Smooth muscle cell (in vitro differentiated cells): ENCODE measurements at regions not wholly inside any gene's neighbourhood (a gene's known extent, or its start where the extent isn't known, plus 50 kb on each side); places are given as distances from the start of the nearest gene placed in this dataset.
"Not testable (repeated sequence)": the region's sequence is repeated elsewhere in the genome, so short reads cannot be mapped to it uniquely, and the experiment has no call there.

Experiments used
- DNase-seq: peaks from one replicate; lab custom pipeline; 2025; ENCODE audit not compliant: unreplicated experiment; lab: John Stamatoyannopoulos, UW
- H2AFZ ChIP-seq: fragments of 200-600 bp; sonication (generic); 2 replicates; pipeline ENCODE4 v1.6.0; 2016; ENCODE audit warnings: antibody characterized with exemption, low read depth, mild to moderate bottlenecking
- H3F3A ChIP-seq: fragments of 200-600 bp; sonication (generic); 2 replicates; pipeline ENCODE4 v1.6.0; 2017; ENCODE audit warnings: antibody characterized with exemption, low read depth
- H3K27ac ChIP-seq: fragments of 200-600 bp; sonication (generic); 2 replicates; pipeline ENCODE4 v1.5.1; 2016; ENCODE audit warnings: low read depth, mild to moderate bottlenecking
- H3K27me3 ChIP-seq: fragments of 200-600 bp; sonication (generic); 2 replicates; pipeline ENCODE4 v1.6.1; 2016; ENCODE audit warnings: low read depth, mild to moderate bottlenecking
- H3K36me3 ChIP-seq: fragments of 200-600 bp; sonication (generic); 2 replicates; pipeline ENCODE4 v1.5.1; 2016; ENCODE audit warnings: low read depth
- H3K4me1 ChIP-seq: fragments of 200-600 bp; sonication (generic); 2 replicates; pipeline ENCODE4 v1.5.1; 2016; ENCODE audit warnings: low read depth
- H3K4me2 ChIP-seq: fragments of 200-600 bp; sonication (generic); 2 replicates; pipeline ENCODE4 v1.6.0; 2016; ENCODE audit warnings: mild to moderate bottlenecking
- H3K4me3 ChIP-seq: fragments of 200-600 bp; sonication (generic); 2 replicates; pipeline ENCODE4 v1.5.1; 2016; ENCODE audit warnings: mild to moderate bottlenecking
- H3K79me2 ChIP-seq: fragments of 200-600 bp; sonication (generic); 2 replicates; pipeline ENCODE4 v1.6.0; 2016; ENCODE audit warnings: low read depth, mild to moderate bottlenecking
- H3K9ac ChIP-seq: fragments of 200-600 bp; sonication (generic); 2 replicates; pipeline ENCODE4 v1.6.0; 2016; ENCODE audit warnings: low read depth
- H3K9me3 ChIP-seq: fragments of 200-600 bp; sonication (generic); replicated peaks from 2 replicates; pipeline ENCODE4 v1.5.1; 2016; ENCODE audit warnings: low read depth
- H4K20me1 ChIP-seq: fragments of 200-600 bp; sonication (generic); 2 replicates; pipeline ENCODE4 v1.6.0; 2016; ENCODE audit warnings: low read depth
- CTCF ChIP-seq: fragments of 200-600 bp; sonication (generic); IDR thresholded peaks from 2 replicates; pipeline ENCODE4 v1.5.1; 2017; ENCODE audit warnings: borderline replicate concordance, mild to moderate bottlenecking, antibody characterized with exemption; ENCODE audit not compliant: insufficient read depth, poor library complexity, severe bottlenecking
- WGBS: methylation state at CpG from one replicate; pipeline ENCODE4 v1.1.7; 2016; ENCODE audit warnings: low lambda C conversion rate; 5-methylcytosine and 5-hydroxymethylcytosine counted together

GRCh38 chr3:5053021-5053831 is 68.9 kb upstream of the ARL8B start:
- Histone ChIP-seq H3K9ac (peak overlapping the region; percentile 82), H3K4me2 (peak overlapping the region; percentile 74), H2AFZ (no peak overlapping the region)

GRCh38 chr3:5054098-5054497 is 68.0 kb upstream of the ARL8B start:
- Histone ChIP-seq H3K9ac (peak overlapping the region; percentile 31), H3K27ac (peak overlapping the region; percentile 97), H3K9me3 (no peaks in the 10 kb centered on the region), H3K4me3 (no peak overlapping the region), H3K4me2 (no peak overlapping the region), H2AFZ (no peak overlapping the region), H4K20me1 (no peaks in the 10 kb centered on the region), H3K27me3 (no peaks in the 10 kb centered on the region), H3K79me2 (no peaks in the 10 kb centered on the region), H3K4me1 (no peaks in the 10 kb centered on the region), H3F3A (peaks cover 27% of the 10 kb centered on the region), H3K36me3 (no peaks in the 10 kb centered on the region)
- TF ChIP-seq CTCF, result no peak
- no peak for DNase-seq
- 72% methylated on average over 4 of the region's 4 CpGs for WGBS

More at GRCh38 chr3:5053021-5053831, 68.9 kb upstream of the ARL8B start:
- no peaks in the 10 kb centered on the region for H3K79me2 ChIP-seq
- H3K4me1 ChIP-seq, result no peaks in the 10 kb centered on the region
- no peak overlapping the region for H3K4me3 ChIP-seq
- TF ChIP-seq CTCF, result no peak
- WGBS, result 16% methylated on average over 7 of the region's 7 CpGs
- no peak for DNase-seq
- peaks cover 24% of the 10 kb centered on the region for H3F3A ChIP-seq
- no peaks in the 10 kb centered on the region for H3K36me3 ChIP-seq
- H3K27me3 ChIP-seq, result no peaks in the 10 kb centered on the region
- no peaks in the 10 kb centered on the region for H3K9me3 ChIP-seq
- peak overlapping the region; percentile 97 for H3K27ac ChIP-seq
- H4K20me1 ChIP-seq, result no peaks in the 10 kb centered on the region

- H3K4me1 ChIP-seq, H3K36me3 ChIP-seq, H3K9ac ChIP-seq, H3K4me3 ChIP-seq, H4K20me1 ChIP-seq, H2AFZ ChIP-seq, DNase-seq, H3K27me3 ChIP-seq, H3K79me2 ChIP-seq, H3K4me2 ChIP-seq, H3K9me3 ChIP-seq: not testable (repeated sequence)
- peaks cover 27% of the 10 kb centered on the region for H3F3A ChIP-seq
- WGBS, result 75% methylated on average over 6 of the region's 6 CpGs
- H3K27ac ChIP-seq, result peak overlapping the region; percentile 97
Observed at GRCh38 chr3:5054579-5054978, 67.5 kb upstream of the ARL8B start.

GRCh38 chr3:5055357-5056110 is 66.6 kb upstream of the ARL8B start:
- H2AFZ ChIP-seq, result peak overlapping the region; percentile 75
- H3K4me2 ChIP-seq, result peak overlapping the region; percentile 43
- H3F3A ChIP-seq, result peaks cover 27% of the 10 kb centered on the region
- WGBS, result 59% methylated on average over 6 of the region's 6 CpGs
- no peaks in the 10 kb centered on the region for H3K79me2 ChIP-seq
- H3K9ac ChIP-seq, result no peak overlapping the region
- H3K36me3 ChIP-seq, result no peaks in the 10 kb centered on the region
- H3K9me3 ChIP-seq, result no peaks in the 10 kb centered on the region
- DNase-seq, result no peak
- no peak for TF ChIP-seq CTCF
- H4K20me1 ChIP-seq, result no peaks in the 10 kb centered on the region
- H3K4me3 ChIP-seq, result no peak overlapping the region
- H3K27me3 ChIP-seq, result no peaks in the 10 kb centered on the region
- H3K27ac ChIP-seq, result peak overlapping the region; percentile 68
- no peaks in the 10 kb centered on the region for H3K4me1 ChIP-seq
